Osteoblast (primary cell): ENCODE measurements at regions not wholly inside any gene's neighbourhood (a gene's known extent, or its start where the extent isn't known, plus 50 kb on each side); places are given as distances from the start of the nearest gene placed in this dataset.

Experiments used
- DNase-seq: peaks from one replicate; pipeline ENCODE4 v3.0.0; 2011; ENCODE audit warnings: low spot score, mixed read lengths; ENCODE audit not compliant: insufficient read length; ENCODE audit errors: missing footprints
- H2AFZ ChIP-seq: 2 replicates; pipeline ENCODE4 v1.6.0; 2011; ENCODE audit warnings: mild to moderate bottlenecking, low read length
- H3K27ac ChIP-seq: 2 replicates; pipeline ENCODE4 v1.5.1; 2011; ENCODE audit warnings: mild to moderate bottlenecking, low read depth, low read length, moderate library complexity
- H3K27me3 ChIP-seq: 2 replicates; pipeline ENCODE4 v1.6.0; 2012; ENCODE audit warnings: mild to moderate bottlenecking, control low read depth, inconsistent platforms, low read length, moderate library complexity; ENCODE audit not compliant: insufficient read depth
- H3K36me3 ChIP-seq: 2 replicates; pipeline ENCODE4 v1.5.1; 2011; ENCODE audit warnings: mild to moderate bottlenecking, low read length, control low read depth, moderate library complexity; ENCODE audit not compliant: insufficient read depth
- H3K4me1 ChIP-seq: 2 replicates; pipeline ENCODE4 v1.5.1; 2011; ENCODE audit warnings: mild to moderate bottlenecking, low read length, control low read depth, moderate library complexity; ENCODE audit not compliant: insufficient read depth
- H3K4me2 ChIP-seq: 2 replicates; pipeline ENCODE4 v1.6.0; 2011; ENCODE audit warnings: mild to moderate bottlenecking, low read length; ENCODE audit not compliant: insufficient read depth
- H3K4me3 ChIP-seq: fragments of 200-600 bp; sonication (generic); 3 replicates; pipeline ENCODE4 v1.5.1; 2012; ENCODE audit warnings: mild to moderate bottlenecking, low read length, inconsistent platforms; ENCODE audit not compliant: insufficient read depth
- H3K79me2 ChIP-seq: 2 replicates; pipeline ENCODE4 v1.6.0; 2012; ENCODE audit warnings: mild to moderate bottlenecking, low read length, control low read depth, inconsistent platforms; ENCODE audit not compliant: insufficient read depth
- H3K9me3 ChIP-seq: 2 replicates; pipeline ENCODE4 v1.5.1; 2011; ENCODE audit warnings: low read depth, low read length, control low read depth
- H4K20me1 ChIP-seq: 2 replicates; pipeline ENCODE4 v1.6.0; 2012; ENCODE audit warnings: mild to moderate bottlenecking, low read length, control low read depth; ENCODE audit not compliant: insufficient read depth
- TF ChIP-seq, protein P1 (sequence below): IDR thresholded peaks from 2 replicates; pipeline ENCODE4 v1.5.1; 2011; ENCODE audit warnings: mild to moderate bottlenecking, low read depth, low read length, moderate library complexity; ENCODE audit errors: extremely low read depth

DNA sequence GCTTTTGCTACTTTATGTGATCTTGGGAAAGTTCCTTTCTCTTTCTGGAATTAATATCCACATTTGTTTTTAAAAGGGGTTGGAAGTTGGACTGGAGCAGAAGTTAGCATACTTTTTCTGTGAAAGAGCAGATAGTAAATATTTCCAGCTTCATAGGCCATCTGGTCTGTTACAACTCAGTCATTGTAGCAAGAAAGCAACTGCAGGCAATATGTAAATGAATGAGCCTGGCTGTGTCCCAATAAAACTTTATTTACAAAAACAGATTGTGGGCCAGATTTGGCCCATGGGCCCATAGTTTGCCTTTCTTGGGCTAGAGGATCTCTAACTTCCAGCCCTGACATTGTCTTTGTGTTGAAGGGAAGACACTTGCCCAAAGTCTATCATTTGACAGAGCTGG, 104.4 kb downstream of the ACTL7B start:
- Histone ChIP-seq H4K20me1 (no peaks in the 10 kb centered on the region), H3K4me2 (no peak overlapping the region), H3K9me3 (no peaks in the 10 kb centered on the region), H3K4me1 (peaks cover 5% of the 10 kb centered on the region), H3K36me3 (no peaks in the 10 kb centered on the region), H3K27me3 (peaks cover 3% of the 10 kb centered on the region), H3K4me3 (no peak overlapping the region), H3K79me2 (no peaks in the 10 kb centered on the region), H3K27ac (no peak overlapping the region), H2AFZ (no peak overlapping the region)
- TF ChIP-seq, protein P1, sequence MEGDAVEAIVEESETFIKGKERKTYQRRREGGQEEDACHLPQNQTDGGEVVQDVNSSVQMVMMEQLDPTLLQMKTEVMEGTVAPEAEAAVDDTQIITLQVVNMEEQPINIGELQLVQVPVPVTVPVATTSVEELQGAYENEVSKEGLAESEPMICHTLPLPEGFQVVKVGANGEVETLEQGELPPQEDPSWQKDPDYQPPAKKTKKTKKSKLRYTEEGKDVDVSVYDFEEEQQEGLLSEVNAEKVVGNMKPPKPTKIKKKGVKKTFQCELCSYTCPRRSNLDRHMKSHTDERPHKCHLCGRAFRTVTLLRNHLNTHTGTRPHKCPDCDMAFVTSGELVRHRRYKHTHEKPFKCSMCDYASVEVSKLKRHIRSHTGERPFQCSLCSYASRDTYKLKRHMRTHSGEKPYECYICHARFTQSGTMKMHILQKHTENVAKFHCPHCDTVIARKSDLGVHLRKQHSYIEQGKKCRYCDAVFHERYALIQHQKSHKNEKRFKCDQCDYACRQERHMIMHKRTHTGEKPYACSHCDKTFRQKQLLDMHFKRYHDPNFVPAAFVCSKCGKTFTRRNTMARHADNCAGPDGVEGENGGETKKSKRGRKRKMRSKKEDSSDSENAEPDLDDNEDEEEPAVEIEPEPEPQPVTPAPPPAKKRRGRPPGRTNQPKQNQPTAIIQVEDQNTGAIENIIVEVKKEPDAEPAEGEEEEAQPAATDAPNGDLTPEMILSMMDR = no peak
- no peak for DNase-seq

- H3K4me3 ChIP-seq = no peak overlapping the region
- peaks cover 5% of the 10 kb centered on the region for H3K4me1 ChIP-seq
- H3K79me2 ChIP-seq = no peaks in the 10 kb centered on the region
- no peaks in the 10 kb centered on the region for H4K20me1 ChIP-seq
- DNase-seq = no peak
- no peaks in the 10 kb centered on the region for H3K9me3 ChIP-seq
- H3K27me3 ChIP-seq = peaks cover 3% of the 10 kb centered on the region
- no peak overlapping the region for H3K4me2 ChIP-seq
- TF ChIP-seq, protein P1 = no peak
- no peaks in the 10 kb centered on the region for H3K36me3 ChIP-seq
- H2AFZ ChIP-seq = no peak overlapping the region
- no peak overlapping the region for H3K27ac ChIP-seq
Observed at GRCh38 chr9:108750661-108751215, 105.0 kb downstream of the ACTL7B start.

DNA sequence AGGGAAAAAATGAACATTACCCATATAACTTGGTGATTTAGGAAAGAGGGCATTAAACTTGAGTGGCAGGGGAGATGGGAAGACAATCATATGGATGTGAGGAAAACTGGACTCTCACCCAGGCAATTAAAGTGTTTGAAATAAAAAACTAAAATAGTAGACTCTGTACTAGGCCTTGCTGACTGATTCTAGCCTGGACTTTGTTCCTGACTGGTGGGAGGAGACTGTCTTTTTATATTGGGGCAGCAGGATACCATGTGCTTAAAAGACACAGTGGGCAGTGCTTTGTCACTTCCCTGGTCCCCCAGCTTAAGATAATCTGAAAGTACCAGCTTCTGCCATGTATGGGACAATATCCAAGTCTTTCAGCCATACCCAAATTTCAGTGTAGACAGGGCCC, 107.0 kb downstream of the ACTL7B start:
- Histone ChIP-seq H4K20me1 (no peaks in the 10 kb centered on the region), H3K9me3 (no peaks in the 10 kb centered on the region)
- TF ChIP-seq, protein P1 = no peak

DNA sequence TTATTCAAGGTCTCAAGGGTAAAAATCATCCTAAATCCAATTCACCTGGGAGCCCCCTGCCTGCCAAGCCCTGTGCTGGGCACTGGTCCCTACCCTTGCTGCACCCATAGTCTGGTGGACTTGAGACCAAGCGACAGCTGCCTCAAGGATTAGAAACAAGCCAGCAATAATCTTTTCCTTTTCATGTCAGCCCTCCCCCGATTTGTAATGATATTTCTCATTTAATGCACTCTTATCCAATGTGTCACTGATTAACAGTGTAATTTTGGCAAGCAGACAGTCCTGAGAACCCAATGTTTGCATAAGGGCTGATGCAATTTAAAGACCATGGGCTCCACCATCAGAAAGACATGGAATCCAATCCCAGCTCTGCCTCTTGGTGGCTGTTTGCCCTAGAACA, 108.9 kb downstream of the ACTL7B start:
- no peaks in the 10 kb centered on the region for H4K20me1 ChIP-seq
- H2AFZ ChIP-seq = no peak overlapping the region
- no peaks in the 10 kb centered on the region for H3K79me2 ChIP-seq
- H3K27me3 ChIP-seq = no peaks in the 10 kb centered on the region
- no peak overlapping the region for H3K4me2 ChIP-seq
- peaks cover 5% of the 10 kb centered on the region for H3K4me1 ChIP-seq
- no peak overlapping the region for H3K27ac ChIP-seq
- H3K4me3 ChIP-seq = no peak overlapping the region
- no peaks in the 10 kb centered on the region for H3K9me3 ChIP-seq
- no peaks in the 10 kb centered on the region for H3K36me3 ChIP-seq
- TF ChIP-seq, protein P1 = no peak
- DNase-seq = peak; percentile 73

More for the DNA sequence above, 107.0 kb downstream of the ACTL7B start:
- Histone ChIP-seq H3K4me3 (no peak overlapping the region), H3K36me3 (no peaks in the 10 kb centered on the region), H3K4me2 (no peak overlapping the region), H3K4me1 (peaks cover 5% of the 10 kb centered on the region), H2AFZ (no peak overlapping the region), H3K27ac (no peak overlapping the region), H3K27me3 (no peaks in the 10 kb centered on the region), H3K79me2 (no peaks in the 10 kb centered on the region)
- no peak for DNase-seq
